ENCODE measurements at regions not wholly inside any gene's neighbourhood (a gene's known extent, or its start where the extent isn't known, plus 50 kb on each side); places are given as distances from the start of the nearest gene placed in this dataset.
"Not testable (repeated sequence)": the region's sequence is repeated elsewhere in the genome, so short reads cannot be mapped to it uniquely, and the experiment has no call there.

- not testable (repeated sequence) for TF ChIP-seq CTCF (conservative IDR thresholded peaks at IDR 0.05; ENCODE audit: low read depth, low read length); EZH2 (IDR thresholded peaks at IDR 0.05; ENCODE audit: low read length, unreplicated experiment)
These were observed 406.4 kb upstream of the CNTNAP5 start for GRCh38 chr2:123618642-123619041.

Data from PC-3 (cell line).